ENCODE measurements at regions not wholly inside any gene's neighbourhood (a gene's known extent, or its start where the extent isn't known, plus 50 kb on each side); places are given as distances from the start of the nearest gene placed in this dataset.
"Not testable (repeated sequence)": the region's sequence is repeated elsewhere in the genome, so short reads cannot be mapped to it uniquely, and the experiment has no call there.

- not testable (repeated sequence) for DNase-seq (ENCODE audit: low read depth in 2 of 2)
Observed at GRCh38 chr1:95669638-95670037, 435.6 kb downstream of the RWDD3 start.

- DNase-seq (ENCODE audit: low read depth in 2 of 2), result no peak
Observed at GRCh38 chr1:95671098-95671497, 437.1 kb downstream of the RWDD3 start.

GRCh38 chr1:95679262-95679661 is 445.3 kb downstream of the RWDD3 start:
- DNase-seq (ENCODE audit: low read depth in 2 of 2), result no peak

GRCh38 chr1:95685081-95685480 is 451.1 kb downstream of the RWDD3 start:
- no peak for DNase-seq (ENCODE audit: low read depth in 2 of 2)

GRCh38 chr1:95686217-95686616 is 452.2 kb downstream of the RWDD3 start:
- DNase-seq (ENCODE audit: low read depth in 2 of 2), result no peak

- DNase-seq (ENCODE audit: low read depth in 2 of 2), result no peak
Observed at GRCh38 chr1:95699149-95699953, 465.3 kb downstream of the RWDD3 start.

DNA sequence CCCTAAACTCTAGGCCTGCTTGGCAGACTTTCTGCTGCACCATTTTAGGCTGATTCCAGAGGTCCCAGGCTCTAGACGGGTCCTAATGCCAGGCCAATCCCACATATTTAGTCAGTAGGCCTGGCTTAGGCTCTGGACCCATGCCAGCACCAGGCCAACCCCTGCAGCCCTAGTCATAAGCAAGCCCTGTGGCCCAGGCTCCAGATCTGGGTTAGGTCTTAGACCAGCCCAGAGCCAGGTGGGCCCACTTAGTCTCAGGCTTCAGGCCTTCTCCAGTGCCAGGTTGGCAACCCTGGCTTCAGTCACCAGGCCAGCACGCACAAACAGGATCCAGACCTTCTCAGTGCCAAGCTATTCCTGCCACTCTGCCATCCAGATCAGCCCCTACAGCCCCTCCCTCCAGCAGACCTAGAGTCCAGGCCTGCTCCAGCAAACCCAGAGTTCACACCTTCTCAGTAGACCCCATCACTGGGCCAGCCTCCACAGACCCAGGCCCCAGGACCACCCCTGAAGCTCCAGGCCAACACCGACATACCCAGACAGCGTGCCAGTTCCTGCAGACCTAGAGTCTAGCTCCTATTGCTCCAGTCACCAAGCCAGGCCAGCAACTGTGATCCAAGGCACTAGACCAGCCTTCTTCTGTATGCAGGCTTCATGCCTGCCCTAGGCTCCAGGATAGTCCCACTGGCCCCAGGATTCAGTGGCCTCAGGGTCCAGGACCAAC is 467.6 kb downstream of the RWDD3 start:
- no peak for DNase-seq (ENCODE audit: low read depth in 2 of 2)

- DNase-seq (ENCODE audit: low read depth in 2 of 2), result no peak
Observed at GRCh38 chr1:95703046-95703445, 469.0 kb downstream of the RWDD3 start.

DNA sequence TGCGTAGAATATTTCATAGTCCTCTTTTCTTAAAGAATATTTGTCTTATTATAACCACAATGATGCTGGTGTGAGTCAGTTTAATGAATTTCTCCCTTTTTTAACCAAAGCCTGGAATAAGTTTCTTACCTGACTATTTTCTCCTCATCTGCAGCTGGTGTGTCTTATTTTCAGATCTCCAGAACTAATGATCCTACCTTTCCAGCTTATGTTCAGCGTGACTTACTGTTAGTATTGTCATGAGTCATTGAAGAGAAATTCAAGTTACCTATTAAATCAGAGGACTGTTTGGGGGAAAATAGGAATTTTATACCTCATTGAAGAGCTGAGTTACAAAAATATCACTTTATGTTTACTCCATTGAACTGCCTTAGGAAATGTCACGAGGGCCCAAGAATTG is 482.1 kb downstream of the RWDD3 start:
- DNase-seq (ENCODE audit: low read depth in 2 of 2), result no peak

DNA sequence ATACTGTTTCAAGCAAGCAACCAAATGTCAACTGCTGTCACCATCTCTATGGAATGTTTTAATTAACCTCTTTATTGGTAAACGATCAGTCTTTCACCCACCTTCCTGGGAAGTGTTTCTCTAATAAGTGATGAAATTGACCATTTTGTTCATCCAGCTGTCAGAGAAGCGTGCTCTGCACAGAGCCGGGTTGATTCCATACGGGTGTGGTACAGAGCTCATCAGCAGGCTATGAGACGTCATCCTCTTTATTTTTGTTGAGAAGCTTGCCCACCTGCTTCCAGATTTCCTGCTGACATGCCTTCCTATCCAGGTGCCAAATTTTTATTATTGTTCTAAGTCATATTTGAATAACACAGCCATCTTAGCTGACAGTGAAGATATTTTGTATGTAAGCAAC is 482.5 kb downstream of the RWDD3 start:
- no peak for DNase-seq (ENCODE audit: low read depth in 2 of 2)

GRCh38 chr1:95723346-95723745 is 489.3 kb downstream of the RWDD3 start:
- no peak for DNase-seq (ENCODE audit: low read depth in 2 of 2)

DNA sequence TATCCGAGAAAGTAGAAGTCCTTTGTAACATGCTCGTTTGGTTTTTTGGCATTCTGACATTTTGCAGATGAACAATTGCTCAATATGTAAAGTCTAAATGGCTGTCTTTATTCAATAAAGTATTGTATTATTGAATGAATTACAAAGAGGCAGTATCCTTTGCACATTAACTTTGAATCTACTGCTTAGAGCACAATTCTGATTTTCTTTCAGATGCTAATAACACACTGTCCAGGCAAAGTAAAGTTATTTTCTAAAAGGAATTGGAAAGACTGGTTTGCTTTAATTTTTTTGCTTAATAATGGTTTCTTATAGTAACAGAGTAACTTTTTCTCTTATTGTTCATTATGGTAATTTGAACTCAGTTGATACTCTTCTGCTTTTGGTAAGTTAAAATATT is 494.8 kb downstream of the RWDD3 start:
- no peak for DNase-seq (ENCODE audit: low read depth in 2 of 2)

GRCh38 chr1:95730986-95731385 is 497.0 kb downstream of the RWDD3 start:
- DNase-seq (ENCODE audit: low read depth in 2 of 2), result no peak

GRCh38 chr1:95731466-95731865 is 497.5 kb downstream of the RWDD3 start:
- no peak for DNase-seq (ENCODE audit: low read depth in 2 of 2)

DNA sequence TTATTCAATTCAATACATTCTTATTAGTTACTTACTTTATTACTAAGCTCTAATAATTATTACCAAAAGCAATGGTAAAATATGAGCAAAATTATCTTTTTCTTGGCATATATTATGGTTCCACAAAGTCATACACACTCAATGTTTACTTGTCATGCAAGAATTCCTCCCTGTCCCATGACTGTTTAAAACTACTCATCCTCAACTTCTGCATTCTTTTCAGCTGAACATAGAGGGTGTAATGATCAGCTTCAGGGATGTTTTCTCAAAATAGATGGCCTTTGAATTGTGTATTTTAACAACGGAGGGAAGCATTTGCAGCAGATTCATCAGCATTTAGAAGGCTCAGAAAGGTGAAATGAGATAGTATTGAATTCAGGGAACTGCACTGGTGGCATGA is 499.0 kb downstream of the RWDD3 start:
- DNase-seq (ENCODE audit: low read depth in 2 of 2), result no peak

- DNase-seq (ENCODE audit: low read depth in 2 of 2), result no peak
Observed at GRCh38 chr1:95733671-95734070, 499.7 kb downstream of the RWDD3 start.

DNA sequence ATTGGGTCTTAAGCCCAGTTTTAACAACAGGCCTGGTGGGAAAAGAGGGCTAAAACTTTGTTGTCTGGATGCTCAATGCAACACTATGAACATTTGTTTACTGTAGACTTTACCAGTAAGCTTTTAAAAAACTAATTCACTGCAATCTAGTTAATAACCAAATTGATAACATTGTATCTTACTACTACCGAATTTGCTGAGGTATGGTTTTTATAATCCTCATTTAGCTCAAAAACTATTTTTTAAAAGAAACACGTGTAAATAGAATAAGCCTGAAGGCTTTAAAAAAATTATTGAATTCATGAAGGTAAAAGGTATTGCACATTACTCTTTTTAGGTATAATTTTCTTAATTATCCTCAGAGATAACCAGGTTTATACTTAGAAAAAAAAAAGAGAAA is 500.6 kb downstream of the RWDD3 start:
- no peak for DNase-seq (ENCODE audit: low read depth in 2 of 2)

- no peak for DNase-seq (ENCODE audit: low read depth in 2 of 2)
Observed at GRCh38 chr1:95742591-95743089, 508.6 kb downstream of the RWDD3 start.

GRCh38 chr1:95744731-95745130 is 510.7 kb downstream of the RWDD3 start:
- no peak for DNase-seq (ENCODE audit: low read depth in 2 of 2)

GRCh38 chr1:95752515-95753381 is 518.7 kb downstream of the RWDD3 start:
- DNase-seq (ENCODE audit: low read depth in 2 of 2), result no peak

DNA sequence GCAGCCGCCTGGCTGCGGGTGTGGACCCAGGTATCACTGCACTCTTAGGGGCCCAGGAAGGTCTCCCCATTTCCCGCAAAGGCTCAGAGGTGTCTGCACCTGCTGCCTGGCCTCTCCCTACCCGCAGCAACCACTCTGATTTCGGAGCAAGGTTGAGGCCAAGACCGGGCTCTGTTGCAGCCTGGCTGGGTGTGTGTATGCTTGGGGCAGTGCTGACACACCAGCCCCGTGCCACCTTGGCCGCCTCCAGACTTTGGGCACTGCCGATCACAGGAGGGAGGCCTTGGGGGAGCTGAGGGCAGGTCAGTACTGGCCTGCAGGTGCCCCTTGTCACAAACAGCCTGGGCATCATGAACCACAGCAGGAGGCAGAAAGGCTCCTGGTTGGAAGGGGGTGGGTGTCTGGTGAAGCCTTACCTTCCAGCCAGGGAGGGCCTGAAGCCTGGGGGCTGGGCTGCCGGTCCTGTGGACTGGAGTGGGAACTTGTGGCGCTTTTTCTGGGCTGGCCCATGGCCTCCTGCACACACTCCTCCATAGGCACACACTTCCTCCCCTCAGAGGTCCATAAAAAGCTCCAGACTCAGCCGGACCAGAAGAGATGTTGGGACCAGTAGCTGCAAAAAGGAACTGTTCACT is 519.5 kb downstream of the RWDD3 start:
- DNase-seq (ENCODE audit: low read depth in 2 of 2), result no peak

- no peak for DNase-seq (ENCODE audit: low read depth in 2 of 2)
Observed at GRCh38 chr1:95754412-95754811, 520.4 kb downstream of the RWDD3 start.

All from stimulated activated CD4-positive, alpha-beta T cell treated with anti-CD3 and anti-CD28 coated beads, Interleukin-15, amount 100 ng/mL, for 48 hours (primary cell).